Liver (tissue), 8 donors: ENCODE measurements at regions not wholly inside any gene's neighbourhood (a gene's known extent, or its start where the extent isn't known, plus 50 kb on each side); places are given as distances from the start of the nearest gene placed in this dataset.
A peak's percentile ranks its signal among the peaks of the same experiment; 100 is the strongest.

ENCODE experiments used
- DNase-seq: peaks from one replicate; pipeline ENCODE4 v3.0.0-alpha.2; 2017; ENCODE audit warnings: low spot score
- H3K27ac ChIP-seq, 2 donors: one replicate each; pipeline ENCODE4 v1.7.0; 2013; ENCODE audit warnings: inconsistent platforms in 2 of 2, low read length in 2 of 2, control low read depth in 1 of 2, low read depth in 1 of 2, mild to moderate bottlenecking in 1 of 2
- H3K27me3 ChIP-seq, 4 donors: one replicate each; pipeline versions ENCODE4 v1.6.1 to v1.7.0; 2013; ENCODE audit warnings: low read length in 3 of 4, inconsistent platforms in 1 of 4, mild to moderate bottlenecking in 1 of 4, moderate library complexity in 1 of 4; ENCODE audit not compliant: control insufficient read depth in 4 of 4, insufficient read depth in 4 of 4
- H3K36me3 ChIP-seq, 4 donors: one replicate each; pipeline versions ENCODE4 v1.6.1 to v1.7.0; 2013; ENCODE audit warnings: low read length in 3 of 4, mild to moderate bottlenecking in 3 of 4, low read depth in 1 of 4, moderate library complexity in 1 of 4; ENCODE audit not compliant: control insufficient read depth in 4 of 4, insufficient read depth in 3 of 4
- H3K4me1 ChIP-seq, 4 donors: one replicate each; pipeline versions ENCODE4 v1.6.1 to v1.7.0; 2013; ENCODE audit warnings: low read length in 3 of 4, mild to moderate bottlenecking in 3 of 4, moderate library complexity in 1 of 4; ENCODE audit not compliant: control insufficient read depth in 4 of 4, insufficient read depth in 4 of 4
- H3K4me3 ChIP-seq, 3 donors: one replicate each; pipeline versions ENCODE4 v1.6.1 to v1.7.0; 2013; ENCODE audit warnings: low read length in 3 of 3, control low read depth in 1 of 3, low read depth in 1 of 3, mild to moderate bottlenecking in 1 of 3
- H3K9ac ChIP-seq, 2 donors: one replicate each; pipeline ENCODE4 v1.7.0; 2013; ENCODE audit warnings: low read length in 2 of 2, mild to moderate bottlenecking in 2 of 2, moderate library complexity in 2 of 2, control low read depth in 1 of 2, low read depth in 1 of 2
- H3K9me3 ChIP-seq, 4 donors: one replicate each; pipeline versions ENCODE4 v1.6.1 to v1.7.0; 2013; ENCODE audit warnings: low read length in 3 of 4; ENCODE audit not compliant: control insufficient read depth in 4 of 4
- FOXA2 ChIP-seq: IDR thresholded peaks from 2 replicates; pipeline ENCODE4 v1.6.1; 2016; ENCODE audit warnings: antibody characterized with exemption
- GABPA ChIP-seq, 2 donors: IDR thresholded peaks in 1 of 2; conservative IDR thresholded peaks in 1 of 2; 2 replicates each; pipeline ENCODE4 v1.6.1; 2016; ENCODE audit warnings: antibody characterized with exemption in 2 of 2, mild to moderate bottlenecking in 1 of 2, moderate library complexity in 1 of 2
- HNF4A ChIP-seq, 2 donors: conservative IDR thresholded peaks; 2 replicates each; pipeline ENCODE4 v1.6.1; 2016; ENCODE audit warnings: antibody characterized with exemption in 2 of 2, mild to moderate bottlenecking in 2 of 2
- RAD21 ChIP-seq, 2 donors: IDR thresholded peaks; 2 replicates each; pipeline ENCODE4 v1.6.1; 2016; ENCODE audit warnings: antibody characterized with exemption in 2 of 2, mild to moderate bottlenecking in 2 of 2
- RXRA ChIP-seq, 2 donors: IDR thresholded peaks; 2 replicates each; pipeline ENCODE4 v1.6.1; 2017 to 2018; ENCODE audit warnings: antibody characterized with exemption in 2 of 2, mild to moderate bottlenecking in 1 of 2
- WGBS: extraction: QIAGEN DNeasy Blood & Tissue Kit; methylation state at CpG from one replicate; pipeline ENCODE4 v1.1.7; 2013; 5-methylcytosine and 5-hydroxymethylcytosine counted together
- TF ChIP-seq, protein P1 (sequence below): fragments of 150-350 bp; IDR thresholded peaks from 2 replicates; pipeline ENCODE4 v1.5.1; 2017; ENCODE audit warnings: improper control_type of control experiment, low read depth, low read length; ENCODE audit not compliant: missing input control
- TF ChIP-seq, protein P2 (sequence below): IDR thresholded peaks from 2 replicates; pipeline ENCODE4 v1.6.1; 2016; ENCODE audit warnings: antibody characterized with exemption
- TF ChIP-seq, protein P3 (sequence below): IDR thresholded peaks from 2 replicates; pipeline ENCODE4 v1.6.1; 2016; ENCODE audit warnings: antibody characterized with exemption, mild to moderate bottlenecking
- donor health status: healthy.
- donor health status: healthy.
- donor health status: healthy.
- donor health status: healthy.
- donor health status: healthy.

DNA sequence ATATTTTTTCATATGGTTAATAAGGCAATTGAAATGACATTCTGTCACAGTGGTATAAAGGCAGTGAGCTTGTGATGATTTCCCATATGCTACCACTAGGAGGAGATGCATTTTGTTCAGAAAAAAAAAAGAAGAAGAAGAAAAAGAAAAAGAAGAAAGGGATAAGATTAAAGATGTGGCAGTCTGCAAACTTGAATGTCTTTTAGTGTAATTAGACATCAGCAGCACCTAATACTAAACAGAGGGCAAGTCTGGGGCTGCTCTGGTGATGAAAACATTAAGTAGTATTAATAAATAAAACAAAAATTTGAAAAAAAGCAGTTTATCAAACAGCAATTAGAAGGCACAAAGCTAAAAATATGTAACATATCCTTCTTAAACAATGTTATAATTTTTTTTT lies 95.4 kb upstream of the DEFB112 start:
- Histone ChIP-seq H3K36me3 (no peaks in the 10 kb centered on the region), H3K9ac (no peak overlapping the region), H3K4me3 (no peak overlapping the region), H3K27ac (no peak overlapping the region), H3K27me3 (no peaks in the 10 kb centered on the region), H3K9me3 (no peaks in the 10 kb centered on the region), H3K4me1 (no peaks in the 10 kb centered on the region)
- TF ChIP-seq RAD21 (IDR thresholded peaks at IDR 0.05): peak; percentile 27 to 54
- TF ChIP-seq, protein P1, sequence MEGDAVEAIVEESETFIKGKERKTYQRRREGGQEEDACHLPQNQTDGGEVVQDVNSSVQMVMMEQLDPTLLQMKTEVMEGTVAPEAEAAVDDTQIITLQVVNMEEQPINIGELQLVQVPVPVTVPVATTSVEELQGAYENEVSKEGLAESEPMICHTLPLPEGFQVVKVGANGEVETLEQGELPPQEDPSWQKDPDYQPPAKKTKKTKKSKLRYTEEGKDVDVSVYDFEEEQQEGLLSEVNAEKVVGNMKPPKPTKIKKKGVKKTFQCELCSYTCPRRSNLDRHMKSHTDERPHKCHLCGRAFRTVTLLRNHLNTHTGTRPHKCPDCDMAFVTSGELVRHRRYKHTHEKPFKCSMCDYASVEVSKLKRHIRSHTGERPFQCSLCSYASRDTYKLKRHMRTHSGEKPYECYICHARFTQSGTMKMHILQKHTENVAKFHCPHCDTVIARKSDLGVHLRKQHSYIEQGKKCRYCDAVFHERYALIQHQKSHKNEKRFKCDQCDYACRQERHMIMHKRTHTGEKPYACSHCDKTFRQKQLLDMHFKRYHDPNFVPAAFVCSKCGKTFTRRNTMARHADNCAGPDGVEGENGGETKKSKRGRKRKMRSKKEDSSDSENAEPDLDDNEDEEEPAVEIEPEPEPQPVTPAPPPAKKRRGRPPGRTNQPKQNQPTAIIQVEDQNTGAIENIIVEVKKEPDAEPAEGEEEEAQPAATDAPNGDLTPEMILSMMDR: peak; percentile 39
- TF ChIP-seq, protein P2, sequence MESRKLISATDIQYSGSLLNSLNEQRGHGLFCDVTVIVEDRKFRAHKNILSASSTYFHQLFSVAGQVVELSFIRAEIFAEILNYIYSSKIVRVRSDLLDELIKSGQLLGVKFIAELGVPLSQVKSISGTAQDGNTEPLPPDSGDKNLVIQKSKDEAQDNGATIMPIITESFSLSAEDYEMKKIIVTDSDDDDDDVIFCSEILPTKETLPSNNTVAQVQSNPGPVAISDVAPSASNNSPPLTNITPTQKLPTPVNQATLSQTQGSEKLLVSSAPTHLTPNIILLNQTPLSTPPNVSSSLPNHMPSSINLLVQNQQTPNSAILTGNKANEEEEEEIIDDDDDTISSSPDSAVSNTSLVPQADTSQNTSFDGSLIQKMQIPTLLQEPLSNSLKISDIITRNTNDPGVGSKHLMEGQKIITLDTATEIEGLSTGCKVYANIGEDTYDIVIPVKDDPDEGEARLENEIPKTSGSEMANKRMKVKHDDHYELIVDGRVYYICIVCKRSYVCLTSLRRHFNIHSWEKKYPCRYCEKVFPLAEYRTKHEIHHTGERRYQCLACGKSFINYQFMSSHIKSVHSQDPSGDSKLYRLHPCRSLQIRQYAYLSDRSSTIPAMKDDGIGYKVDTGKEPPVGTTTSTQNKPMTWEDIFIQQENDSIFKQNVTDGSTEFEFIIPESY: no peak
- no peak for DNase-seq

DNA sequence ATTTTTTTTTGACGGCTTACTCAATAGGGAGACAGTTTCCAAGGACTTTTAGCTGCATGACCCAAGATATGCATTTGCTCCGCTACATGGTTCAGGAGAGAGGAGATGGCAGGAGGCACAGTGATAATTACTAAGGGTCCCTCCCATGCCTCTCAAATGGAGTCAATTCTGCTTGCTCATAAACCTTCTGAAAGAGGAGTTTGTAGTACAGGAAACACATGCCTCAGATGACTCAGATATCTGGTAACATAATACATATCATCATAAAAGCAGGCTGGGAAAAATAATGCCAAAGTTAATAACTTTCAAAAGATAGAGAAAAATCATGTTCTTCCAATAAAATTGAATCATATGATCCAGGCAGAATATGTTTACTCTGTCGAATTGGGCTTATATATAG lies 97.6 kb upstream of the DEFB112 start:
- Histone ChIP-seq H3K27ac (no peak overlapping the region), H3K27me3 (no peaks in the 10 kb centered on the region), H3K36me3 (no peaks in the 10 kb centered on the region), H3K9me3 (no peaks in the 10 kb centered on the region), H3K4me3 (no peak overlapping the region), H3K4me1 (no peaks in the 10 kb centered on the region), H3K9ac (no peak overlapping the region)
- no peak for TF ChIP-seq RXRA (IDR thresholded peaks at IDR 0.05)
- no peak for TF ChIP-seq FOXA2
- TF ChIP-seq GABPA (IDR thresholded peaks at IDR 0.05 in 1 of 2, conservative IDR thresholded peaks at IDR 0.05 in 1 of 2): no peak
- no peak for DNase-seq
- WGBS: 88% methylated on average over 3 of the region's 3 CpGs

DNA sequence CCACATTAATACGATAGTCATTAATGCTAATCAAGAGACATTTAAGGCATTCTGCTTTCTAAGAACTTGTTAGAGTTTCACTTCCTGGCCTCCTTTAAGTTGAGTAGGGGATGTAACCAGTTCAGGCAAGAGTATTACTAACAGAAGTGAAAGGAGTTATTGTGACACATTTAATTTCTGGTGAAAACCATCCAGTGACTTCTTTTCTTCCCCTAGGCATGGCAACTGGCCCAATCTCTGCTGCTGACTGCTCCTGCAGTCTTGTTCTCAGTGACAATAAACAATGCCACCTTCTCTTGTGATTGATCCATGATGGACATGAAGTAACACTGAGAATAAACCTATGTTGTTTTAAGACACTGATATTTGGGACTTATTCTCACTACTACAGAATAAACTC lies 130.9 kb upstream of the DEFB112 start:
- no peak for DNase-seq
- Histone ChIP-seq H3K27me3 (no peaks in the 10 kb centered on the region), H3K27ac (no peak overlapping the region), H3K9me3 (no peaks in the 10 kb centered on the region), H3K9ac (no peak overlapping the region), H3K4me1 (no peaks in the 10 kb centered on the region), H3K36me3 (no peaks in the 10 kb centered on the region), H3K4me3 (no peak overlapping the region)
- WGBS: 92% methylated on average over 1 of the region's 1 CpG
- TF ChIP-seq HNF4A (conservative IDR thresholded peaks at IDR 0.05): no peak
- TF ChIP-seq, protein P2: no peak
- TF ChIP-seq, protein P3, sequence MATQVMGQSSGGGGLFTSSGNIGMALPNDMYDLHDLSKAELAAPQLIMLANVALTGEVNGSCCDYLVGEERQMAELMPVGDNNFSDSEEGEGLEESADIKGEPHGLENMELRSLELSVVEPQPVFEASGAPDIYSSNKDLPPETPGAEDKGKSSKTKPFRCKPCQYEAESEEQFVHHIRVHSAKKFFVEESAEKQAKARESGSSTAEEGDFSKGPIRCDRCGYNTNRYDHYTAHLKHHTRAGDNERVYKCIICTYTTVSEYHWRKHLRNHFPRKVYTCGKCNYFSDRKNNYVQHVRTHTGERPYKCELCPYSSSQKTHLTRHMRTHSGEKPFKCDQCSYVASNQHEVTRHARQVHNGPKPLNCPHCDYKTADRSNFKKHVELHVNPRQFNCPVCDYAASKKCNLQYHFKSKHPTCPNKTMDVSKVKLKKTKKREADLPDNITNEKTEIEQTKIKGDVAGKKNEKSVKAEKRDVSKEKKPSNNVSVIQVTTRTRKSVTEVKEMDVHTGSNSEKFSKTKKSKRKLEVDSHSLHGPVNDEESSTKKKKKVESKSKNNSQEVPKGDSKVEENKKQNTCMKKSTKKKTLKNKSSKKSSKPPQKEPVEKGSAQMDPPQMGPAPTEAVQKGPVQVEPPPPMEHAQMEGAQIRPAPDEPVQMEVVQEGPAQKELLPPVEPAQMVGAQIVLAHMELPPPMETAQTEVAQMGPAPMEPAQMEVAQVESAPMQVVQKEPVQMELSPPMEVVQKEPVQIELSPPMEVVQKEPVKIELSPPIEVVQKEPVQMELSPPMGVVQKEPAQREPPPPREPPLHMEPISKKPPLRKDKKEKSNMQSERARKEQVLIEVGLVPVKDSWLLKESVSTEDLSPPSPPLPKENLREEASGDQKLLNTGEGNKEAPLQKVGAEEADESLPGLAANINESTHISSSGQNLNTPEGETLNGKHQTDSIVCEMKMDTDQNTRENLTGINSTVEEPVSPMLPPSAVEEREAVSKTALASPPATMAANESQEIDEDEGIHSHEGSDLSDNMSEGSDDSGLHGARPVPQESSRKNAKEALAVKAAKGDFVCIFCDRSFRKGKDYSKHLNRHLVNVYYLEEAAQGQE: no peak
- TF ChIP-seq, protein P1: no peak
